Hepatocyte (in vitro differentiated cells): ENCODE measurements at regions not wholly inside any gene's neighbourhood (a gene's known extent, or its start where the extent isn't known, plus 50 kb on each side); places are given as distances from the start of the nearest gene placed in this dataset.

Experiments used
- CTCF ChIP-seq: fragments of 200-600 bp; sonication (generic); IDR thresholded peaks from 2 replicates; pipeline ENCODE4 v1.5.1; 2016; ENCODE audit warnings: antibody characterized with exemption, mild to moderate bottlenecking; ENCODE audit not compliant: poor library complexity
- EZH2 ChIP-seq: fragments of 200-600 bp; sonication (generic); IDR thresholded peaks from 2 replicates; pipeline ENCODE4 v1.6.1; 2016; ENCODE audit warnings: antibody characterized with exemption, mild to moderate bottlenecking, borderline replicate concordance

- no peak for TF ChIP-seq CTCF
- no peak for TF ChIP-seq EZH2
Observed at GRCh38 chr12:45623221-45623620, 106.3 kb upstream of the ARID2 start.
